BJ (cell line): ENCODE measurements at regions not wholly inside any gene's neighbourhood (a gene's known extent, or its start where the extent isn't known, plus 50 kb on each side); places are given as distances from the start of the nearest gene placed in this dataset.

Experiments
- CTCF ChIA-PET: fragments of 350-600 bp; formaldehyde crosslinking; extraction: SDS; loops from one replicate; lab custom pipeline; 2021; ENCODE audit warnings: antibody characterized with exemption, inconsistent platforms; lab: Yijun Ruan, JAX
- POLR2A ChIA-PET: fragments of 300-600 bp; sonication (Branson Sonifier 250); formaldehyde crosslinking; extraction: SDS; loops from one replicate; lab custom pipeline; 2021; ENCODE audit warnings: antibody characterized with exemption; lab: Charles Lee
- DNase-seq: peaks from one replicate; pipeline ENCODE4 v3.0.0-alpha.2; 2011; ENCODE audit warnings: low read depth
- H3K27me3 ChIP-seq: 2 replicates; pipeline ENCODE4 v1.6.0; 2011; ENCODE audit warnings: low read length; ENCODE audit not compliant: control insufficient read depth, insufficient read depth
- H3K36me3 ChIP-seq: 2 replicates; pipeline ENCODE4 v1.5.1; 2011; ENCODE audit warnings: low read length; ENCODE audit not compliant: control insufficient read depth, insufficient read depth
- H3K4me3 ChIP-seq: 2 replicates; pipeline ENCODE4 v1.5.1; 2011; ENCODE audit warnings: low read depth, mild to moderate bottlenecking, control low read depth, low read length
- TF ChIP-seq, protein P1 (sequence below): IDR thresholded peaks from 2 replicates; pipeline ENCODE4 v1.5.1; 2011; ENCODE audit warnings: low read depth, mild to moderate bottlenecking, control low read depth, inconsistent platforms, low read length, moderate library complexity; ENCODE audit not compliant: insufficient read depth

DNA sequence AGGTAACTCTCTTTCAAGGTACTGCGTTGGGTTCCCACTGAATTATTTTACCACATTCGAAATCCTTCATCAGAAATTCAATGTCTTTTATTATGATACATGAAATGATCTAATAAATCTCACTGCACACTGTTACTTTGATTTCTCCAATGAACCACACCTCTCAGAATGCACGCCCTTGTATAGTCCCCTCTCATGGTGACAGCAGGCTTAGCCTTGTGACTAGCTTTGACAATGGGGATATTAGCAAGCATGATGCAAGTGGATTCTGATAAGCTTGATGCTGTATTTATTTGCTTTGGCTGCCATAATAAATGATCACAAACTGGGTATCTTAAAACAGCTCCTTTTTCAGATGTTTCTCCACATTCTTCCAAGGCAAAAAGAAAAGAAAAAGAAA lies 100.4 kb upstream of the ETV6 start:
- no peak overlapping the region for H3K4me3 ChIP-seq
- H3K27me3 ChIP-seq, result peaks cover 2% of the 10 kb centered on the region
- POLR2A ChIA-PET, result no interaction called here
- TF ChIP-seq, protein P1, sequence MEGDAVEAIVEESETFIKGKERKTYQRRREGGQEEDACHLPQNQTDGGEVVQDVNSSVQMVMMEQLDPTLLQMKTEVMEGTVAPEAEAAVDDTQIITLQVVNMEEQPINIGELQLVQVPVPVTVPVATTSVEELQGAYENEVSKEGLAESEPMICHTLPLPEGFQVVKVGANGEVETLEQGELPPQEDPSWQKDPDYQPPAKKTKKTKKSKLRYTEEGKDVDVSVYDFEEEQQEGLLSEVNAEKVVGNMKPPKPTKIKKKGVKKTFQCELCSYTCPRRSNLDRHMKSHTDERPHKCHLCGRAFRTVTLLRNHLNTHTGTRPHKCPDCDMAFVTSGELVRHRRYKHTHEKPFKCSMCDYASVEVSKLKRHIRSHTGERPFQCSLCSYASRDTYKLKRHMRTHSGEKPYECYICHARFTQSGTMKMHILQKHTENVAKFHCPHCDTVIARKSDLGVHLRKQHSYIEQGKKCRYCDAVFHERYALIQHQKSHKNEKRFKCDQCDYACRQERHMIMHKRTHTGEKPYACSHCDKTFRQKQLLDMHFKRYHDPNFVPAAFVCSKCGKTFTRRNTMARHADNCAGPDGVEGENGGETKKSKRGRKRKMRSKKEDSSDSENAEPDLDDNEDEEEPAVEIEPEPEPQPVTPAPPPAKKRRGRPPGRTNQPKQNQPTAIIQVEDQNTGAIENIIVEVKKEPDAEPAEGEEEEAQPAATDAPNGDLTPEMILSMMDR, result no peak
- no peak for DNase-seq
- CTCF ChIA-PET, result interaction anchor here (1.2 to 1.8 kb wide), 2 partner anchors 32 to 484 kb away, joined by 3 to 10 read pairs; no protein-coding TSS in a partner anchor
- H3K36me3 ChIP-seq, result no peaks in the 10 kb centered on the region

DNA sequence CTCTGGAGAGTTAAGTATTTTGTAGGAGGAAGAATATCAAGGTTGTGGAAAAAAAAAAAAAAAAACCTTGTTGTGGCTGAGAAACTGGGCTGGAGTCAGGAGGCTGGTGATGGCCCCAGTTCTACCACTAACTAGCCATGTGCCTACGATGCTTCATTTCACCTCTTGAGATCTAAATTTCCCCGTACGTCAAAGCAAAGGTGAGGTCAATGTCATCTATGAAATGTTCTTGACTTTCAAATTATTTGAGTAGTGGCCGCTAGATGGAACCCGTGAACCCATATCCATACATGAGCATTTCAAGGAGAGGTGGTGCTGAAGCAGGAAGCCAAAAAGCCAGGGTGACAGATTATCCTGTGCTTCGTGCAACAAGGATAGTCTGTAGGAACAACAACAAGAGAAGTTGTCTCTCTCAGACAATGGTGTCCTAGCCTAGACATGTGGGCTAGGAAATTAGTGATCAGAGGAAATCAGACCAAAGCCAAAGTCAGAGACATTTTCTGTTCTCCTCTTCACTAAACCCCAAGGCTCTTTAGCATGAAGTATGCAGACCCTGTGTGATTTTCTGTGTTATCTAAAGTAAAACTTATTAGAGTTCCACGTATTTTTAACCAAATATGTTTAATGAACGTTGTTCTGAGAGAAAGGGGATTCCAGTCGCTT lies 95.5 kb upstream of the ETV6 start:
- Histone ChIP-seq H3K4me3 (no peak overlapping the region), H3K27me3 (peaks cover 13% of the 10 kb centered on the region), H3K36me3 (no peaks in the 10 kb centered on the region)
- DNase-seq, result no peak
- TF ChIP-seq, protein P1, result peak; percentile 74
- ChIA-PET POLR2A (no interaction called here), CTCF (interaction anchor here (0.7 to 7.5 kb wide), 2 partner anchors 324 to 481 kb away, joined by 3 to 64 read pairs; no protein-coding TSS in a partner anchor)

DNA sequence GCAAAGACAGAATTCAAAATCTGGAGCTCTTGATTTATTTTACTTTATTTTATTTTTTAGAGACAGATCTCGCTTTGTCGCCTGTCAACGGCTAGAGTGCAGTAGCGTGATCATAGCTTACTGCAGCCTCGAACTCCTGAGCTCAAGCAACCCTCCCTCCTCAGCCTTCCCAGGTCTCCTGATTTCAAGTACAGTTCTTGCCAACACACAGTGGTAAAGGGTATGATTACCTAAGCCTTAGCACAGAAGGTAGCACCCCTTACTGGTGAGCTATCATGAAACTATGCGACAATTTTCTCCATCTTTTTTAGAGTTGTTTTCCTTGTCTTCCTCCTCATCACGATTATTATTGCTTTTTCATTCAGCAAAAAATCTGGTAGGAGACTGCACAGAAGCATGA lies 94.3 kb upstream of the ETV6 start:
- ChIA-PET CTCF (interaction anchor here (0.9 to 7.5 kb wide), 7 partner anchors 10 to 1149 kb away, joined by 4 to 64 read pairs (median 4); no protein-coding TSS in a partner anchor), POLR2A (no interaction called here)
- no peaks in the 10 kb centered on the region for H3K36me3 ChIP-seq
- peaks cover 15% of the 10 kb centered on the region for H3K27me3 ChIP-seq
- no peak overlapping the region for H3K4me3 ChIP-seq
- TF ChIP-seq, protein P1, result no peak
- no peak for DNase-seq

DNA sequence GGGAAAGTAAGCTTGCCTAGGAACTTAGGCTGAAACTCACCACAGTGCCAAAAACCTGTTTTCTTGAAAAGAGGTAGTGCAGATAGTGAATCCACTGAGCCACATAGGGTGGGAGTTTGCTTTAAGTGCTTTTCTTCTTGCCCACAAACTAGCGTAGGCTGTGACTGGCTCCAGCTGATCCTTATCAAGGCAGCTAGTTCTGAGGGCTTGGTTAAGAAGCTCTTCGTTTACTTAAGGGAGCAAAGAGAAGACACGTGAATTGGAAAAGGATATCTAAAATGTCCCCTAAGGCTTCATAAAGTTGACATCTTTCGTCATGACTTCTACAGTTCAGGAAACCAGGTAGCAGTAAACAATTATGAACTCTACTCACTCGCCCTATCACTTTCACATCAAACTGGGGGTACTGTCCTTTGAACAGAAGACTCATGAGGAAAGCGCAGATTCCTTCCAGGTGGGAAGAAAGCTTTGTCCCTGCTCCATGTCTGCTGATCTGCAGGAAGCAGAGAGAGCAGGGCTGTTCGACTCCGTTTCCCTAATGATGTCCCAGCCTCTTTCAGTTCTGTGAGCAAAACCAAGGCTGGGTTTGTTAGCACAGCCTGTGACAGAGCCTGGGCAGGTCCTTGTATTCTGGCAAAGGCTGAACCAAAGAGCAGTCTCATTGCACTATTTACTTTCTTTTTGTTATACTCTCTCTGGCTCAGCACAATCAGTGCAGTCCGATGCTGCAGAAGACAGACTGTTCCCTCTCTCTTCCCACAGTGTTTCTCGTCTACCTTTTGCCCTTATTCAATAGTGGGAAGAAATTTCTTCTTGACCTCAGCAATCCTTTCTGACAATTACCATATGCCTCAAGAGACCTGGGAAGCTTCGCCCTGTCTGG lies 93.5 kb upstream of the ETV6 start:
- no peak overlapping the region for H3K4me3 ChIP-seq
- TF ChIP-seq, protein P1, result no peak
- CTCF ChIA-PET, result interaction anchor here (0.9 to 7.5 kb wide), 6 partner anchors 11 to 483 kb away, joined by 4 to 64 read pairs (median 4); no protein-coding TSS in a partner anchor
- DNase-seq, result no peak
- POLR2A ChIA-PET, result no interaction called here
- H3K36me3 ChIP-seq, result no peaks in the 10 kb centered on the region
- H3K27me3 ChIP-seq, result peaks cover 15% of the 10 kb centered on the region

DNA sequence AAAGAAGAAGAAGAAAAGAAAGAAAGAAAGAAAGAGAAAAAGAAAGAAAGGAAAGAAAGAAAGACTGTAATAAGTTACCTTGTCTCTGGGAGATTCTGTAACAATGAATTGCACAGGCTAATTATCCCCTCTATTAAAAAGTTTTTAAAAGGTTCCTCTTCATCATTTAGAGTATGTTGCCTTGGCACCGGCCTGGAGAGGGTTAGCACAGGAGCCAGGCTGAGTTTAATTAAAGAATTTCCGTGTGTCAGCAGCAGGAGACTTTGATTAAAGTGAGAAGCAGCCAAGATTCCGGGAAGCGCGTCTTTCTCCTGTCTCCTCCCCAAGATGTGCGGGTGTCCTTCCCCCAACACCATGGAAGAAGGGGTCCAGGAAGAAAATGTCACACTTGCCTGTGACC lies 92.8 kb upstream of the ETV6 start:
- no peak overlapping the region for H3K4me3 ChIP-seq
- TF ChIP-seq, protein P1, result no peak
- H3K27me3 ChIP-seq, result peaks cover 15% of the 10 kb centered on the region
- ChIA-PET CTCF (interaction anchor here (0.8 to 7.5 kb wide), 4 partner anchors 8 to 478 kb away, joined by 3 to 64 read pairs (median 10); no protein-coding TSS in a partner anchor), POLR2A (no interaction called here)
- DNase-seq, result no peak
- no peaks in the 10 kb centered on the region for H3K36me3 ChIP-seq
